Lung (tissue), 11 donors: ENCODE measurements at regions not wholly inside any gene's neighbourhood (a gene's known extent, or its start where the extent isn't known, plus 50 kb on each side); places are given as distances from the start of the nearest gene placed in this dataset.

ENCODE experiments used
- ATAC-seq: fragments of 200-7000 bp; cut with Tn5 transposase; one replicate; pipeline ENCODE4 v1.9.1; 2020; ENCODE audit warnings: moderate number of reproducible peaks; ENCODE audit not compliant: insufficient read depth, low FRiP score
- DNase-seq, 3 donors: peaks; one replicate each; pipeline ENCODE4 v3.0.0-alpha.2; 2013 to 2017
- H3K27ac ChIP-seq, 2 donors: one replicate each; pipeline ENCODE4 v1.5.1; 2013; ENCODE audit warnings: mild to moderate bottlenecking in 2 of 2, moderate library complexity in 2 of 2, control low read depth in 1 of 2, inconsistent platforms in 1 of 2, low read depth in 1 of 2, low read length in 1 of 2
- H3K27me3 ChIP-seq, 3 donors: one replicate each; pipeline ENCODE4 v1.5.1; 2013; ENCODE audit warnings: low read length in 2 of 3; ENCODE audit not compliant: control insufficient read depth in 3 of 3, insufficient read depth in 3 of 3
- H3K36me3 ChIP-seq, 4 donors: one replicate each; pipeline ENCODE4 v1.5.1; 2013; ENCODE audit warnings: low read length in 4 of 4, mild to moderate bottlenecking in 1 of 4, moderate library complexity in 1 of 4; ENCODE audit not compliant: control insufficient read depth in 4 of 4, insufficient read depth in 4 of 4
- H3K4me1 ChIP-seq, 5 donors: one replicate each; pipeline ENCODE4 v1.5.1; 2013; ENCODE audit warnings: low read length in 5 of 5, mild to moderate bottlenecking in 2 of 5, moderate library complexity in 1 of 5; ENCODE audit not compliant: control insufficient read depth in 5 of 5, insufficient read depth in 5 of 5
- H3K4me3 ChIP-seq: one replicate; pipeline ENCODE4 v1.5.1; 2013; ENCODE audit warnings: mild to moderate bottlenecking, control low read depth, moderate library complexity
- H3K9ac ChIP-seq, 2 donors: one replicate each; pipeline ENCODE4 v1.5.1; 2013; ENCODE audit warnings: low read length in 2 of 2, control low read depth in 1 of 2; ENCODE audit not compliant: insufficient read depth in 1 of 2
- H3K9me3 ChIP-seq, 4 donors: one replicate each; pipeline ENCODE4 v1.5.1; 2013; ENCODE audit warnings: low read length in 3 of 4, mild to moderate bottlenecking in 1 of 4, moderate library complexity in 1 of 4; ENCODE audit not compliant: control insufficient read depth in 4 of 4, insufficient read depth in 3 of 4
- CTCF ChIP-seq: IDR thresholded peaks from 2 replicates; pipeline ENCODE4 v1.5.1; 2012; ENCODE audit warnings: mild to moderate bottlenecking; ENCODE audit errors: control extremely low read depth, extremely low read depth
- WGBS, 2 donors: extraction: QIAGEN DNeasy Blood & Tissue Kit; methylation state at CpG; one replicate each; pipeline ENCODE4 v1.1.7; 2013; 5-methylcytosine and 5-hydroxymethylcytosine counted together
- donor health status: control.
- donor health status: control.
- donor health status: Bipolar disorder and iron deficiency.
- donor health status: healthy.
- donor health status: DM: yes; HTN: yes; CAD: no.

GRCh38 chr18:7512348-7512747, 54.8 kb upstream of the PTPRM start:
- TF ChIP-seq CTCF = no peak
- WGBS, 2 donors = 63 to 85% methylated on average over 5 of the region's 5 CpGs
- peak; percentile 48 to 69 (median 51) for DNase-seq
- Histone ChIP-seq H3K27me3 (no peaks in the 10 kb centered on the region), H3K4me1 (peaks cover 0 to 6% (median 0%) of the 10 kb centered on the region in 5 donors), H3K9me3 (no peaks in the 10 kb centered on the region), H3K36me3 (no peaks in the 10 kb centered on the region), H3K4me3 (no peak overlapping the region), H3K27ac (no peak overlapping the region), H3K9ac (no peak overlapping the region)
- no peak for ATAC-seq

- no peak overlapping the region for H3K9ac ChIP-seq
- 80 to 86% methylated on average over 3 of the region's 3 CpGs for WGBS, 2 donors
- H3K4me3 ChIP-seq = no peak overlapping the region
- no peak overlapping the region for H3K27ac ChIP-seq
- H3K27me3 ChIP-seq = no peaks in the 10 kb centered on the region
- no peak for DNase-seq
- no peaks in the 10 kb centered on the region for H3K9me3 ChIP-seq
- no peaks in the 10 kb centered on the region for H3K36me3 ChIP-seq
- peaks cover 0 to 6% (median 0%) of the 10 kb centered on the region in 5 donors for H3K4me1 ChIP-seq
- no peak for TF ChIP-seq CTCF
- ATAC-seq = no peak
Observed at GRCh38 chr18:7512990-7513389, 54.1 kb upstream of the PTPRM start.

DNA sequence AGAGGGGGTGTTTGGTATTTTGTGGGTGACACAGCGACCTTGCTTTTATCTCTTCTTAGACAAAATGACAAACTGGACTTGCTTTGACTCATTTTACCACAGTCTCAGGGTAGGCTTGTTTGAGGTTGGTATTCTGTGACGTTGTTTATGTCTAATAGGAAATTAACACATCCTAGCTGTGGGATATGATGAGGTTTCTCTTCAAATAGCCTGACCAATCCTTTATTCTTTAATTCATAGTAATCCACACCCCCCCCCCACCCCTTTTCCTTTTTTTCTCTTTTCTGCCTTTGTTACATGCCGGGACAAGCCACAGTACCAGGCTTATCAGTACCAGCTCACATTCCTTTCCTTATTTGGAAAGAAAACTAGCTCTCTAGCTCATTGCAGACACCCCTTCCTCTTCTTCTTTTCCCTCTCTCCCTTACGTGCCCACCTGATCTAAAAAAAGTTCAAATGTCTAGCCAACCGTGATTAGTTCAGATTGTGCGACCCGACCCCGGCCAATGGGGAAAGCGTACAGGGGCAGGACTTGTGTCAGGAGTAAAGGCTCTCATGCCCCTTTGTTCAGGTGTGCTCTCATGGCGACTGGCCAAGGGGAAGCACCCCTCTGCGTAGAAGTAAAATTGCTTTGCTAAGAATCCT, 52.2 kb upstream of the PTPRM start:
- Histone ChIP-seq H3K9me3 (no peaks in the 10 kb centered on the region), H3K9ac (no peak overlapping the region), H3K27me3 (no peaks in the 10 kb centered on the region), H3K27ac (no peak overlapping the region), H3K4me1 (peaks cover 0 to 6% (median 0%) of the 10 kb centered on the region in 5 donors), H3K4me3 (no peak overlapping the region), H3K36me3 (no peaks in the 10 kb centered on the region)
- TF ChIP-seq CTCF = no peak
- no peak for ATAC-seq
- DNase-seq = peak; percentile 21 to 36 (median 29)
- 63 to 69% methylated on average over 11 of the region's 11 CpGs for WGBS, 2 donors
